ENCODE measurements at regions not wholly inside any gene's neighbourhood (a gene's known extent, or its start where the extent isn't known, plus 50 kb on each side); places are given as distances from the start of the nearest gene placed in this dataset.

DNA sequence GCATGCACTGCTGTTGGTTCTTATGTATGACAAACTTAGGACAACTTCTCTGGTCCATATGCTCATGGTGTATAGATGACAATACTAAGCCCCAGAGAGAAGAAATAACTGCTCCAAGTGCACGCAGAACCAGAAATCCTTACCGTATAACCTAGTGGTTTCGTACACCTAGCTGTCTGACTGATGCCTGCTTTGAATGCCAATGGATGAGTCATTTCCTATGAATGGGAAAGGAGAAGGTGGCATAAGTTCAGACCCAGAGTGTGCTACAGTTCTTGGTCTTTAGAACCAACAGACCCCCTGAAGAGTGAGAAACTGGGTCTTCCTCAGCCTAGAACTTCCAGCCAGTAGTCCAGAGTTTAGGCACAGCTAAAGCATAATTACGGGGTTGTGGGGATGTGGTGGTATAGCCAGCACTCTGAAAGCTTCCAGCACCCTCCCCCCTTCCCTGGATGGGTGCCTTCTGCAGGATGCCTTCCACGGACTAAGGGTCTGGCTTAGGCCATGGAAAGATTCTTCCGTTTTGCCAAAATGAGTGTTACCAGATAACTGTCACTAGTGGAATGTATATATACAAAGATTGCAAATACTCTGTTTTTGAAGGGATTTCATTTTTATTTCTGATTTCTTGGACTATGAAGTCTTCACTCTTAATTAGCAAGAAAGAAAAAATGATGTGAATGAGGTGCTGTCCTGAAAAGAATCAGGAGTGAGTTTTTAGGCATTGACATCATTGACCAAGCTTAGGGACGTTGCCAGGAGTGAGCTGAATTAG lies 84.6 kb upstream of the PACRGL start:
- DNase-seq, result no peak

GRCh38 chr4:20616313-20616712 lies 83.9 kb upstream of the PACRGL start:
- DNase-seq, result no peak

- no peak for DNase-seq
Observed at GRCh38 chr4:20616848-20617247, 83.4 kb upstream of the PACRGL start.

- no peak for DNase-seq
Observed at GRCh38 chr4:20617678-20618396, 82.4 kb upstream of the PACRGL start.

DNA sequence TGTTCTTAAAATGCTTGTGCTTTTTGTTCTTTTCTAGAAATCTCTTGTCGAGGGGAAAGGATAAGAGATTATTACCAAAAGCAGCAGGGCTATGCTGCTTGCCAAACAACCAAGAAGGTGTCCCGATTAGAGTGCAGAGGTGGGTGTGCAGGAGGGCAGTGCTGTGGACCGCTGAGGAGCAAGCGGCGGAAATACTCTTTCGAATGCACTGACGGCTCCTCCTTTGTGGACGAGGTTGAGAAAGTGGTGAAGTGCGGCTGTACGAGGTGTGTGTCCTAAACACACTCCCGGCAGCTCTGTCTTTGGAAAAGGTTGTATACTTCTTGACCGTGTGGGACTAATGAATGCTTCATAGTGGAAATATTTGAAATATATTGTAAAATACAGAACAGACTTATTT lies 81.5 kb upstream of the PACRGL start:
- no peak for DNase-seq

DNA sequence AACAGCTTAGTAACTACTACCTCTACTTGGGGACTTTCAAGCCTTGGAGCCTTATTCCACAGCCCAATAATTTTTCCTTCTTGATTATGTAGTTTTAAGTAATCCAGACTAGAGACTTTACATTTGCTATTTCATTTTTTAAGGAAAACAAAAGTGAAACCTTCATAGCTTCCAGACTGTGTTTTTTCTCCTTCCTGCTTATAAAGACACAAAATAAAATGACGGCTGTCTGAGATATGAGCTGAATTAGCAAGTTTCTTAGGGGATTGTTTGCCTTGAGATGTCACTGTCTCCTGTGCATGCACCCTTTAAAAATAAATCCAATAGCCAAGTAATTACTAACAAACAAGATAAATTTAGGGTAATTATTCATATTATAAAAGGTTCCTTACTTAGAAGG lies 78.8 kb upstream of the PACRGL start:
- DNase-seq, result no peak

DNA sequence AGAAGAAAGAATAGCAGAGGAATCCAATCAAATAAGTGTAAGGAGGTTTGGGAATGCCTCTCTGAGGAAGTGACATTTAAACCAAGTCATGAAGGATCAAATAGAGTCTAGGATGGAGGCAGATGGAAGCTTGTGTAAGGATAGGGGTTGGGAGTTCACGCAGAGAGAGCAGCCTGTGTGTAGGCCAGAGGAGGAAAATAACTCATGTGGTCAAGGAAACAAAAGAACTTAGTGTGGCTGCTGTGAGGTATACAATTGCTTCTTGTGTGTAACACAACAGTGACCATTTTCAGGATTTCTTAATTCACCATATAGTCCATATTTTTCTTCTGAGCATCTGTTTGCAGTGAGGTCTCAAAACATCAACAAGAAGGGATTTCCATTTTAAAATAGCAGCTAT lies 77.6 kb upstream of the PACRGL start:
- no peak for DNase-seq

- DNase-seq, result no peak
Observed at GRCh38 chr4:20623939-20624338, 76.3 kb upstream of the PACRGL start.

- no peak for DNase-seq
Observed at GRCh38 chr4:20624793-20625374, 75.4 kb upstream of the PACRGL start.

- DNase-seq, result no peak
Observed at GRCh38 chr4:20625426-20625825, 74.8 kb upstream of the PACRGL start.

GRCh38 chr4:20626326-20627005 lies 73.8 kb upstream of the PACRGL start:
- DNase-seq, result no peak

DNA sequence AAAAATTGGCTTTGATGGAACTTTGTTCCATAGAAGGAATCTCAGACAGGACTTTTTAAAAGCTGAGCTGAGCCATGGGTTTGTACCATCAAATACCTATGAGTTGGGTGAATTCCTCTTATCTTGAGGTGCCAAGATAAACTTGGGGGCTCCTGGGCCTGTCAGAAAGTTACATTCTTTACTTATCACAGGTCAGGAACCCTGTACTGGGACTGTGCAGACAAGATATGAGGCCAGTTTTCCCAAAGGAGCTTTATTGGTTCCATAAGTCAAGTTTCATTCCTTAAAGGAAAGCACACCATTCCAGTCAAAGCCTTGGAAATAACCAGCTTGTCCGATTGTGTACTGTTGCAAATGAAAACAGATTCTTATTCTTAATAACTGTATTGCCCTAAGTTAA lies 72.4 kb upstream of the PACRGL start:
- no peak for DNase-seq

- DNase-seq, result no peak
Observed at GRCh38 chr4:20629186-20630106, 70.8 kb upstream of the PACRGL start.

DNA sequence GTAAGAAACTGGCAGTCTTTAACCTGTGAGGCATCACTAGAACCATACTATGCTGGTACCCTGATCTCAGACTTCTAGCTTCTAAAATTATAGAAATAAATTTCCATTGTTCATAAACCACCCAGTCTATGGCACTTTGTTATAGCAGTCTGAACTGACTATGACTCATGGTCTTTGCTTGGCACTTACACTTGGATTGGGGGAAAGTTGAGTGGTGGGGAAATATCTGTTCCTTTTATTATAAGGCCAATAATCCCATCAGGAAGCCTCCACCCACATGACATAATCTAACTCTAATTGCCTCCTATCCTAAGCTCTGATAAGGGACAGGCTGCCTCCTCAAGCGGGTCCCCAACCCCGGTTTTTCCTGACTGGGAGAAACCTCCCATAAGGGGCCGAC lies 61.4 kb upstream of the PACRGL start:
- no peak for DNase-seq

DNA sequence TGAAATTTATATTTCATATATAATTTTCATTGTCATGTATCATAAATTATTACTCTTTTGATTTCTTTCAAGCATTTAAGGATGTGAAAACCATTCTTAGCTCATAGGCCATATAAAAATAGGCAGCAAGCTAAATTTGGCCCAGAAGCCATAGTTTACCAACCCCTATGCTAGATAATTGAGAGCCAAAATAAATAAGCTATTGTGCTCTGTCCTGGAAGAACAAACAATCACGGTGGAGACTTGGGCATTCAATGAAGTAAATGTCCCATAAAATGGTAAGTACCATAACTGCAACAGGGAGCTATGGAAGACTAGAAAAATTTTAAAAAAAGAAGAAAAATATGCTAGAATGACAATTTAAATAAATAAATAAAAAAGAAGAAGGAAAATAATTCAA lies 60.9 kb upstream of the PACRGL start:
- no peak for DNase-seq

DNA sequence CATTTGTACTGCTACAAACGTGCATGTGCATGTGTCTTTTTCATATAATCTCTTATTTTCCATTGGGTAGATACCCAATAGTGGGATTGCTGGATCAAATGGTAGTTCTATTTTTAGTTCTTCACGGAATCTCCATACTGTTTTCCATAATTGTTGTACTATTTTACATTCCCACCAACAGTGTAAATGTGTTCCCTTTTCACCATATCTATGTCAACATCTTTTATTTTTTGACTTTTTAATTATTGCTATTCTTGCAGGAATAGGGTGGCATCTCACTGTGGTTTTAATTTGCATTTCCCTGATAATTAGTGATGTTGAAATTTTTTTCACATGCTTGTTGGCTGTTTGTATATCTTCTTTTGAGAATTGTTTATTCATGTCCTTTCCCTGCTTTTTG lies 59.3 kb upstream of the PACRGL start:
- DNase-seq, result no peak

DNA sequence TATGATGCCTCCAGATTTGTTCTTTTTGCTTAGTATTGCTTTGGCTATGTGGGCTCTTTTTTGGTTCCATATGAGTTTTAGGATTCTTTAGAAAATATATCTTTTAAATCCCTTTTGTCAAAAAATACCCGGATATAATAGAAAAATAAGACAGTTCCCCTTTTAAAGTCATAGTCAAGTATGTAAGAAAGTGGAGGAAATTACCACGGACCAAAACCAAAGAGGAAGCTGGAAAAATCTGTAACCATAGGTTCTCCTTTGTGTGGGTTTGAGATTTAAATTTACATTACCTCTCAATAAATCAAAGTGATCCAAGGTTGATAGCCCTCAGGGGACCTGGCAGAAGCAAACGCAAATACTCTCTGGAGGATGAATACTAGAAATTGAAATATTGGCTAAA lies 58.3 kb upstream of the PACRGL start:
- DNase-seq, result no peak

DNA sequence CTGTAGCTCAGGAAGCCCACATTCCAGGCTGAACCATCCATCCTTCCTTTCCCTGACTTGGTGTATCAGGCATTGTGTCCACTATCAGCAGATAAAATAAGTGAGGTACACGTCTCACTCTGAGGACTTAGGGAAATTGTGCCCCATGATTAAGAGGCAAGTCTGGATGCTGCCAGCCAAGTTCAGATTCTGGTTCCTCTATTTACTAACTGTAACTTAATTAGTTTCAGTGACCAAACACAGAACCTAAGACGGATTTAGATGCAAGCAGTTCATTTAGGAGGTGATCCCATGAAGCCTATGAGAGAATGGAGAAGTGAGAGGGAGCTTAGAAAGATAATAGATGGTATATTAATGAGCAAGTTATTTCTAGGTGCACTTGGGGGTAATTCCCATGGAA lies 56.6 kb upstream of the PACRGL start:
- DNase-seq, result no peak

GRCh38 chr4:20645236-20645635 lies 55.0 kb upstream of the PACRGL start:
- no peak for DNase-seq

DNA sequence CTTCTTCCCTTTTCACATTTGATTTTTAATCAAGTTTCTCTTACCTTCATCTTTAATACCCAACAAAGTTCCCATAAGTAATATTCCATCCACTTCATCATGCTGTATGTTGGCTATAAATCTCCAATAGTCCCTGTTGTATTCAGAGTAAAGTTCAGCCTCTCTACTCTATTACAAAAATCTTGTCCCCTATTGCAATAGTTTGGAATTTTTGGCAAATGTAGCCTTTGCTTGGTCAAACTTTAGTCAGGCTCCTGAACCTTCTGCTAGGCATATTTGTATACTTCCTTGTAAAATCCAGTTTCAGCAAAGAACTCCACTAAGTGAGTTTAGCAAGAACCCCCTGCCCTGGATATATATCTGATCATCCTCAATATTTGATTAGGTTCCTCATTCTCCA lies 54.0 kb upstream of the PACRGL start:
- DNase-seq, result no peak

Measured in NCI-H1048 (cell line).